ENCODE measurements at regions not wholly inside any gene's neighbourhood (a gene's known extent, or its start where the extent isn't known, plus 50 kb on each side); places are given as distances from the start of the nearest gene placed in this dataset.

GRCh38 chr9:73011181-73011750 lies 58.4 kb upstream of the ALDH1A1 start:
- no peak for DNase-seq

- DNase-seq = no peak
These were observed 56.9 kb upstream of the ALDH1A1 start for GRCh38 chr9:73009649-73010288.

- no peak for DNase-seq
These were observed 55.3 kb upstream of the ALDH1A1 start for GRCh38 chr9:73007966-73008672.

GRCh38 chr9:73006986-73007385 lies 54.1 kb upstream of the ALDH1A1 start:
- DNase-seq = no peak
